ENCODE measurements at regions not wholly inside any gene's neighbourhood (a gene's known extent, or its start where the extent isn't known, plus 50 kb on each side); places are given as distances from the start of the nearest gene placed in this dataset.
"Not testable (repeated sequence)": the region's sequence is repeated elsewhere in the genome, so short reads cannot be mapped to it uniquely, and the experiment has no call there.

- no peak for DNase-seq
These were observed 424.1 kb upstream of the DYNLRB2 start for GRCh38 chr16:80116711-80117110.

GRCh38 chr16:80114699-80115098, 426.1 kb upstream of the DYNLRB2 start:
- no peak for DNase-seq

- DNase-seq, result no peak
These were observed 426.8 kb upstream of the DYNLRB2 start for GRCh38 chr16:80113873-80114574.

GRCh38 chr16:80109581-80109980, 431.2 kb upstream of the DYNLRB2 start:
- no peak for DNase-seq

GRCh38 chr16:80107900-80108299, 432.9 kb upstream of the DYNLRB2 start:
- DNase-seq, result no peak

- DNase-seq, result no peak
These were observed 435.0 kb upstream of the DYNLRB2 start for GRCh38 chr16:80105751-80106150.

- DNase-seq, result no peak
These were observed 435.6 kb upstream of the DYNLRB2 start for GRCh38 chr16:80105160-80105559.

GRCh38 chr16:80104401-80104800, 436.4 kb upstream of the DYNLRB2 start:
- no peak for DNase-seq

- DNase-seq, result no peak
These were observed 437.3 kb upstream of the DYNLRB2 start for GRCh38 chr16:80103463-80103862.

- no peak for DNase-seq
These were observed 439.8 kb upstream of the DYNLRB2 start for GRCh38 chr16:80100846-80101451.

- no peak for DNase-seq
These were observed 440.6 kb upstream of the DYNLRB2 start for GRCh38 chr16:80100186-80100585.

- no peak for DNase-seq
These were observed 443.7 kb upstream of the DYNLRB2 start for GRCh38 chr16:80097098-80097497.

GRCh38 chr16:80092681-80093080, 448.1 kb upstream of the DYNLRB2 start:
- no peak for DNase-seq

- not testable (repeated sequence) for DNase-seq
These were observed 449.3 kb upstream of the DYNLRB2 start for GRCh38 chr16:80091453-80091852.

GRCh38 chr16:80085606-80086005, 455.2 kb upstream of the DYNLRB2 start:
- no peak for DNase-seq

- no peak for DNase-seq
These were observed 456.2 kb upstream of the DYNLRB2 start for GRCh38 chr16:80084614-80085013.

GRCh38 chr16:80084163-80084562, 456.6 kb upstream of the DYNLRB2 start:
- no peak for DNase-seq

- no peak for DNase-seq
These were observed 457.9 kb upstream of the DYNLRB2 start for GRCh38 chr16:80082906-80083305.

- no peak for DNase-seq
These were observed 458.9 kb upstream of the DYNLRB2 start for GRCh38 chr16:80081846-80082245.

GRCh38 chr16:80080287-80080851, 460.4 kb upstream of the DYNLRB2 start:
- no peak for DNase-seq

GRCh38 chr16:80079072-80079471, 461.7 kb upstream of the DYNLRB2 start:
- DNase-seq, result no peak

GRCh38 chr16:80077696-80078095, 463.1 kb upstream of the DYNLRB2 start:
- DNase-seq, result no peak

GRCh38 chr16:80074329-80074728, 466.5 kb upstream of the DYNLRB2 start:
- DNase-seq, result no peak

GRCh38 chr16:80071964-80072456, 468.8 kb upstream of the DYNLRB2 start:
- DNase-seq, result no peak
